ENCODE measurements at regions not wholly inside any gene's neighbourhood (a gene's known extent, or its start where the extent isn't known, plus 50 kb on each side); places are given as distances from the start of the nearest gene placed in this dataset.
"Not testable (repeated sequence)": the region's sequence is repeated elsewhere in the genome, so short reads cannot be mapped to it uniquely, and the experiment has no call there.

DNA sequence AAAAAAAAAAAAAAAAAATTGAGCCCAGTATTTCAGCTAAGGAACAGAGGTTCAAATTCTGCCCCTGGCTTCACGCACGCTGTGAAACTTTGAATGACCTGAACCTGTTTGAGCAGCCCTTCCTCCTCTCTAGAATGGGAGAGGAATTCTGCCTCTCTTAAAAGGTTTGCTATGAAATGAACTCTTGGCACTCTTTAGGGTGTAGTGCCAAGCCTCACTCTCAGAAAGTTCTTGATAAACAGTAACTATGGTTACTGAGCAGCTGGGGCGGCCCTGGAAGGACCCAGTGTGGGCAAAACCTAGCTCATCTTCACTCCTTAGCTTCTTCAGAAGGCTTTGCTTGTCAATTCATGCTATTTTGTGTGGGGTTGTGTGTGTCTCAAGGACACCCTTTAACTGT is 73.7 kb downstream of the GEMIN8 start:
- H3K27ac ChIP-seq (ENCODE audit: low read length) = no peak overlapping the region
- no peaks in the 10 kb centered on the region for H3K4me1 ChIP-seq (ENCODE audit: control insufficient read depth, insufficient read depth, low read length)
- no peaks in the 10 kb centered on the region for H3K36me3 ChIP-seq (ENCODE audit: control insufficient read depth, insufficient read depth, low read length)
- WGBS (ENCODE audit: insufficient coverage, insufficient read length) = no CpG with 5 or more reads among the region's 3 CpGs
- H3K9me3 ChIP-seq (ENCODE audit: control insufficient read depth, insufficient read depth, low read length) = no peaks in the 10 kb centered on the region
- no peaks in the 10 kb centered on the region for H3K27me3 ChIP-seq (ENCODE audit: control insufficient read depth, insufficient read depth, low read length)
- no peak overlapping the region for H3K4me3 ChIP-seq (ENCODE audit: low read length)
- no peak for DNase-seq (ENCODE audit: low read depth, low spot score)

DNA sequence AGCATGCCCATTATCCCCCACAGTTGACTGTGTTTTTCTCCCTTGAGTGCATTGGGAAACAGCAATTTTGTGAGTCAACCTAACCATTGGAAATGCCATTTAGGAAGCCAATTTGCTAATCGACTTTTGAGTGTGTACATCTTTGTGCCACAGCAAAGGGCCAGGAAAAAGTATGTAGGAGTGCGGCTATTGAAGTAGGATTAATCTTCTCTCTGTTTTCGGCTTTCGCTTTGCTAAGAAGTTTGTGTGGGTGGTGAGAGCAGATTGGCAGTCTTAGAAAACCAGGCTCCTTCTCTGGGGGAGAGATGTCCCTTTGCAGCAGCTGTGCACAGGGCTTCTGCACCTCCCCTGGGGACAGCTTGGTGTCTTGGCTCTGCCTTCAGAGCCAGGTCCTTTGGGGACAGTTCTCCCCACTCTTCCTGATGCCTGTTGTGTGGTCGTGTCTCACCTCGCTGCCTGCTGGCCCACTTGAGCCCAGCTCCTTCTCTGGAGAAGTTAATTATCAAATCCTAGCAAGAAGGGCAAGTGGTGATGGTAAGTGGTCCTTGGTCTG is 74.5 kb downstream of the GEMIN8 start:
- Histone ChIP-seq H3K36me3 (ENCODE audit: control insufficient read depth, insufficient read depth, low read length) (no peaks in the 10 kb centered on the region), H3K27ac (ENCODE audit: low read length) (no peak overlapping the region), H3K9me3 (ENCODE audit: control insufficient read depth, insufficient read depth, low read length) (no peaks in the 10 kb centered on the region), H3K4me1 (ENCODE audit: control insufficient read depth, insufficient read depth, low read length) (no peaks in the 10 kb centered on the region), H3K27me3 (ENCODE audit: control insufficient read depth, insufficient read depth, low read length) (no peaks in the 10 kb centered on the region), H3K4me3 (ENCODE audit: low read length) (no peak overlapping the region)
- WGBS (ENCODE audit: insufficient coverage, insufficient read length) = no CpG with 5 or more reads among the region's 6 CpGs
- no peak for DNase-seq (ENCODE audit: low read depth, low spot score)

DNA sequence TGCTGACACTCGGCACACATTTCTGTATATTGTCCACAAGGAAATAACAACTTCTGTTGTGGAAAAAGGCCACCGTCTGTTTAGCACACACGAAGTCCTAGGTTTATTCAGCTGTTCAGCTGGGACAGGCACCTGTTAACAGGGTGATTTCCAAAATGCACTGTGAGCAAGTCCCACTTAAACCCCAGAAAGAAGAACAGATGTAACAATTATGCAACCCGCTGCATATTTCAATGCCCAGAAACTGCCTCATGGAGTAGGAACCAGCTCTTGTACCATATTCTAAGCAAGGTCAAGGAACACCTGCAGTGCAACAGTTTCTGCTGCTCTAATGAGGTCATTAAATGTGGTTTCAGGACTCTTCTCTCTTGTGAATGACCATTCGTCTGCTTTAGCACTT is 77.1 kb downstream of the GEMIN8 start:
- WGBS (ENCODE audit: insufficient coverage, insufficient read length) = no CpG with 5 or more reads among the region's 5 CpGs
- DNase-seq (ENCODE audit: low read depth, low spot score) = no peak
- H3K27ac ChIP-seq (ENCODE audit: low read length) = no peak overlapping the region
- no peaks in the 10 kb centered on the region for H3K4me1 ChIP-seq (ENCODE audit: control insufficient read depth, insufficient read depth, low read length)
- H3K9me3 ChIP-seq (ENCODE audit: control insufficient read depth, insufficient read depth, low read length) = no peaks in the 10 kb centered on the region
- no peak overlapping the region for H3K4me3 ChIP-seq (ENCODE audit: low read length)
- H3K36me3 ChIP-seq (ENCODE audit: control insufficient read depth, insufficient read depth, low read length) = no peaks in the 10 kb centered on the region
- no peaks in the 10 kb centered on the region for H3K27me3 ChIP-seq (ENCODE audit: control insufficient read depth, insufficient read depth, low read length)

DNA sequence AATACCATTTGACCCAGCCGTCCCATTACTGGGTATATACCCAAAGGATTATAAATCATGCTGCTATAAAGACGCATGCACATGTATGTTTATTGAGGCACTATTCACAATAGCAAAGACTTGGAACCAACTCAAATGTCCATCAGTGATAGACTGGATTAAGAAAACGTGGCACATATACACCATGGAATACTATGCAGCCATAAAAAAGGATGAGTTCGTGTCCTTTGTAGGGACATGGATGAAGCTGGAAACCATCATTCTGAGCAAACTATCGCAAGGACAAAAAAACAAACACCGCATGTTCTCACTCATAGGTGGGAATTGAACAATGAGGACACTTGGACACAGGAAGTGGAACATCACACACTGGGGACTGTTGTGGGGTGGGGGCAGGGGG is 83.5 kb downstream of the GEMIN8 start:
- H3K36me3 ChIP-seq (ENCODE audit: control insufficient read depth, insufficient read depth, low read length); H3K4me1 ChIP-seq (ENCODE audit: control insufficient read depth, insufficient read depth, low read length); H3K9me3 ChIP-seq (ENCODE audit: control insufficient read depth, insufficient read depth, low read length); H3K4me3 ChIP-seq (ENCODE audit: low read length); DNase-seq (ENCODE audit: low read depth, low spot score); H3K27ac ChIP-seq (ENCODE audit: low read length); H3K27me3 ChIP-seq (ENCODE audit: control insufficient read depth, insufficient read depth, low read length): not testable (repeated sequence)
- no CpG with 5 or more reads among the region's 6 CpGs for WGBS (ENCODE audit: insufficient coverage, insufficient read length)

DNA sequence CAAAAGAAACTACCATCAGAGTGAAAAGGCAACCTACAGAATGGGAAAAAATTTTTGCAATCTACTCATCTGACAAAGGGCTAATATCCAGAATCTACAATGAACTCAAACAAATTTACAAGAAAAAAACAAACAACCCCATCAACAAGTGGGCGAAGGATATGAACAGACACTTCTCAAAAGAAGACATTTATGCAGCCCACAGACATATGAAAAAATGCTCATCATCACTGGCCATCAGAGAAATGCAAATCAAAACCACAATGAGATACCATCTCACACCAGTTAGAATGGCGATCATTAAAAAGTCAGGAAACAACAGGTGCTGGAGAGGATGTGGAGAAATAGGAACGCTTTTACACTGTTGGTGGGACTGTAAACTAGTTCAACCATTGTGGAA is 83.9 kb downstream of the GEMIN8 start:
- H3K4me3 ChIP-seq (ENCODE audit: low read length); H3K36me3 ChIP-seq (ENCODE audit: control insufficient read depth, insufficient read depth, low read length); H3K4me1 ChIP-seq (ENCODE audit: control insufficient read depth, insufficient read depth, low read length); H3K27ac ChIP-seq (ENCODE audit: low read length); H3K9me3 ChIP-seq (ENCODE audit: control insufficient read depth, insufficient read depth, low read length); H3K27me3 ChIP-seq (ENCODE audit: control insufficient read depth, insufficient read depth, low read length); DNase-seq (ENCODE audit: low read depth, low spot score): not testable (repeated sequence)
- no CpG with 5 or more reads among the region's 3 CpGs for WGBS (ENCODE audit: insufficient coverage, insufficient read length)

DNA sequence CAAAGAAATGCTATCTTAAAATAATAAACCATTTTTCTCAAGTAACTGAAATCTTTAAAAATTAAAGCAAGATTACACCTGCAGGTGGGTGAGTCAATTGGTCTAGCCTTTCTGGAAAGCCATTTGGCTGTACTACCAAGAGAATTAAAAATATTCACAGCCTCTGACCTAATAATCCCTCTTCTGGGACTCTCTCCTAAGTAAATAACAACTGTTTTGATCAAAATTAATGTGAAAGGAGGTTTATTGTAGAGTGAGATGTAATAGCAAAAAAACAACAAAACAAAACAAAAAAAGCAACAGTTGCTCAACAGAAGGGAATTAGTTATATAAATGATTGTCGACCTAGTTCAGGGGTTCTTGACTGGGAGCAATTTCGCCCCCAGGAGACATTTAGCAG is 89.0 kb downstream of the GEMIN8 start:
- Histone ChIP-seq H3K27ac (ENCODE audit: low read length) (no peak overlapping the region), H3K27me3 (ENCODE audit: control insufficient read depth, insufficient read depth, low read length) (no peaks in the 10 kb centered on the region), H3K4me3 (ENCODE audit: low read length) (no peak overlapping the region), H3K36me3 (ENCODE audit: control insufficient read depth, insufficient read depth, low read length) (peaks cover under 1% of the 10 kb centered on the region; the same call in 1 of the 2 replicates), H3K9me3 (ENCODE audit: control insufficient read depth, insufficient read depth, low read length) (no peaks in the 10 kb centered on the region), H3K4me1 (ENCODE audit: control insufficient read depth, insufficient read depth, low read length) (no peaks in the 10 kb centered on the region; the same call in 1 of the 2 replicates)
- no peak for DNase-seq (ENCODE audit: low read depth, low spot score)
- no CpG with 5 or more reads among the region's 2 CpGs for WGBS (ENCODE audit: insufficient coverage, insufficient read length)

DNA sequence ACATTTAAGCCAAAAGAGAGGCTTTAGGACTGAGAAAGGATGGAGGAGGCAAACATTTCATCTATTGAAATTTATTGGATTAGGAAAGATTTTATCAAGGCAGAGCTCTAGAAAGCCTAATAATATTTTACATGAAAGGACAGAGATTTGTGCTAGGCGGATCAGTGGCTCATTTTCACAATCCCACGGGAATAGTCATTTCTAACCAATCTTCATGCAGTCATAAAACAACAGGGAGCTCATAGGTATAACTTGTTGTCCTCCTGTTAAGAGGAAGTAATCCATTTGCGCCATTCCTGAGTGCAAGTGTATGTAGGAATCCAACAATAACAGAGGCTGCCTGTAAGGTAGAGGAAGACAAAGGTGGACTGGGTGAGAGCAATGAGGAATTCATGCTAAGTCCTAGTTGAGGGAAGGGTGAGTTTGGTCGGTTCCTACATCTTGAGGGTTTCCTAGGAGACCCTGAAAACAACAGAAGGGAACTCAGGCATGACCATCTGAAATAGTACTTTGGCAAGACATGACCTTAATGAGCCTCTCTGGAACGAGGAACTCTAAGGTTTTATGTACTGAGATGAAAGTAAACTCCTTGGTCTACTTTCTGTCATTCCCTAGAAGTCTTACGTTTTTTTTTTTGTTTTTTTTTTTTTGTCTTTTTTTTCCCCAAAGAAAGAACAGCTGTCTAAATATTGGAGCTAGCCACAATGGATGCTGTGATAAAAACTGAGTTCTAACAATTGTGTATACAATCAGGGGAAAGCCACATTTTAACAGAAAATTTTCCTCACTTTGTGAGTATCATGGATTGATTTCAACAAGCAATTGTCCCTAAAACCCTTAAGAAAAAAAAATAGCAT is 89.7 kb downstream of the GEMIN8 start:
- Histone ChIP-seq H3K9me3 (ENCODE audit: control insufficient read depth, insufficient read depth, low read length) (no peaks in the 10 kb centered on the region), H3K4me3 (ENCODE audit: low read length) (no peak overlapping the region), H3K36me3 (ENCODE audit: control insufficient read depth, insufficient read depth, low read length) (peaks cover 2% of the 10 kb centered on the region; the same call in 1 of the 2 replicates), H3K27ac (ENCODE audit: low read length) (no peak overlapping the region), H3K27me3 (ENCODE audit: control insufficient read depth, insufficient read depth, low read length) (no peaks in the 10 kb centered on the region), H3K4me1 (ENCODE audit: control insufficient read depth, insufficient read depth, low read length) (no peaks in the 10 kb centered on the region)
- WGBS (ENCODE audit: insufficient coverage, insufficient read length) = no CpG with 5 or more reads among the region's 6 CpGs
- DNase-seq (ENCODE audit: low read depth, low spot score) = no peak

DNA sequence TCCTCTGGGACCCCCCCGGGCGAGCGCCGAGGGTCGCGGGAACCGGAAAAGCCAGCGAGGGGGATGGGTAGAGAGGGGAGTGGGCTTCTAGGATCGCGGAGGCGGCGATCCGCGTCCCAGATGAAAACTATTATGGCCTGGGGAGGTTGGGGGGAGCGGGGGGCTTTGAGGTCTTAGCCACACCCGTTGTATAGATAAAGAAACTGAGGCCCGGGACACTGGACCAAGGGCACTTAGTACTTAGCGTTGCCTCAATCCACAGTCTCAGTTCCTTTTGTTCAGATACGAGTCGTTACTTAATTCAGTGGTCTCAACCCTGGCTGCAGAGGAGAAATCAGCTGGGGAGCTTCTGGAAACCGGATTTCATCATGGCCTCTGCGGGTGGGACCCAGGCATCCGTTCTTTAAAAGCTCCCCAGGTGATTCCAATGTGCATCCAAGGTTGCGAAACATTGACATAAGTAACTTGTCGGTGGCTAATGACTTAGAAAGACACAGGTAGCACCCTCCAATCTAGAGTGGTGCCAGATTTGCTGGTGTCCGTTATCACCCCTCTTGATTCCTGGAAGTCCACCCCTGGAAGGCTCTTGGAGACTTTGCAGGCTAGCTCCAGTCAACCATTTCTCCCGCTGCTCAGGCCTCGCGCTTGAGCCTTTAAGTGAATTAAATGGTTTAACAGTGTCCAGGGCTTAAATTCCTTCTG is 90.7 kb downstream of the GEMIN8 start:
- DNase-seq (ENCODE audit: low read depth, low spot score) = no peak
- peak overlapping the region; percentile 77; the same call in 1 of the 2 replicates for H3K4me3 ChIP-seq (ENCODE audit: low read length)

DNA sequence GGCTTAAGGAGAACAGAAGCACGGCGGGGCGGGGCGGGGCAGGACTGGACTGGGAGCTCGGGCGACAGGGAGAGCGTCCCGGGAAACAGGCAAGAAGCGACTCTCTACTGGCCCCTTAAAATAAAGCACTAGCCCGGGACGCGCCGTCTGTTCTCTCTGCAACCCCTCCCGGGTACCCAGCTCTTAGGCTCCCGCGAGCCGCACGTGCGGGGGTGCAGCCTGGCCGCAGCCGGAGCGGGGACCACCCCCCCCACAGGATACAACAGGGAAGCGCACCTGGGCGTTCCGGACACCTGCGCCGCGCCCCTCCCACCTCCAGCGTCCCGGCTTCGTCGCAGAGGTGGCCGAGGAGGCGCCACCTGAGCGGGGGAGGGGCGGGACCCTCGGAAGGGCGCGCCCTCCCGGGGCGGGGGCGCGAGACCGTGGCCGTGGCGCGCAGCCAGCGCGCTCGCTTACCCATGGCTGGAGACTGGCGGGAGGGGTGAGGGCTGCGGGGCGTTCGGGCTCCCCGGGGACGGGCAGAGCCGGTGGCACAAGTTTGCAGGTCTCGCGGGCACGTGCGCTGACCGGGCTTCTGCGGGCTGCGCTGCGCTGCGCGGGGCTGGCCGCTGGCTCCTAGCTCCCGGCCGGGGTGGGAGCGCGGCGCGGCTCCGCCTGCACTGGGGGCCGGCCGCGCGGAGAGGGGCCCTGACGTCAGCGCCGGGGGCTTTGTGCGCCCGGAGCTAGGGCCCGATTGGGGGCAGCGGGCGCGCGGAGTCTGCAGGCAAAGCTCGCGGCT is 91.5 kb downstream of the GEMIN8 start:
- Histone ChIP-seq H3K9me3 (ENCODE audit: control insufficient read depth, insufficient read depth, low read length) (no peaks in the 10 kb centered on the region), H3K4me1 (ENCODE audit: control insufficient read depth, insufficient read depth, low read length) (no peaks in the 10 kb centered on the region), H3K36me3 (ENCODE audit: control insufficient read depth, insufficient read depth, low read length) (peaks cover 2% of the 10 kb centered on the region; the same call in 1 of the 2 replicates), H3K27me3 (ENCODE audit: control insufficient read depth, insufficient read depth, low read length) (no peaks in the 10 kb centered on the region), H3K27ac (ENCODE audit: low read length) (no peak overlapping the region), H3K4me3 (ENCODE audit: low read length) (peak overlapping the region; percentile 77; the same call in 1 of the 2 replicates)
- no CpG with 5 or more reads among the region's 91 CpGs for WGBS (ENCODE audit: insufficient coverage, insufficient read length)
- no peak for DNase-seq (ENCODE audit: low read depth, low spot score)

More for the DNA sequence above, 90.7 kb downstream of the GEMIN8 start:
- H3K36me3 ChIP-seq (ENCODE audit: control insufficient read depth, insufficient read depth, low read length) = peaks cover 2% of the 10 kb centered on the region; the same call in 1 of the 2 replicates
- H3K27me3 ChIP-seq (ENCODE audit: control insufficient read depth, insufficient read depth, low read length) = no peaks in the 10 kb centered on the region
- whole genome bisulfite sequencing (ENCODE audit: insufficient coverage, insufficient read length) = no CpG with 5 or more reads among the region's 29 CpGs
- H3K27ac ChIP-seq (ENCODE audit: low read length) = no peak overlapping the region
- no peaks in the 10 kb centered on the region for H3K4me1 ChIP-seq (ENCODE audit: control insufficient read depth, insufficient read depth, low read length)
- no peaks in the 10 kb centered on the region for H3K9me3 ChIP-seq (ENCODE audit: control insufficient read depth, insufficient read depth, low read length)
